G401 (cell line): ENCODE measurements at regions not wholly inside any gene's neighbourhood (a gene's known extent, or its start where the extent isn't known, plus 50 kb on each side); places are given as distances from the start of the nearest gene placed in this dataset.
"Not testable (repeated sequence)": the region's sequence is repeated elsewhere in the genome, so short reads cannot be mapped to it uniquely, and the experiment has no call there.

ENCODE experiments used
- DNase-seq: peaks from one replicate; pipeline ENCODE4 v3.0.0-alpha.2; 2015; ENCODE audit warnings: low spot score
- in situ Hi-C: cut with HindIII; loops from 2 replicates; pipeline ENCODE4 v1.10.0; 2016; ENCODE audit warnings: low sequenced_read_pairs, mixed read lengths

GRCh38 chr12:11973396-11973795 lies 97.3 kb upstream of the BCL2L14 start:
- DNase-seq, result no peak
- in situ Hi-C loops, result no loop called here

GRCh38 chr12:11976005-11976404 lies 94.7 kb upstream of the BCL2L14 start:
- DNase-seq, result no peak
- in situ Hi-C loops, result no loop called here

DNA sequence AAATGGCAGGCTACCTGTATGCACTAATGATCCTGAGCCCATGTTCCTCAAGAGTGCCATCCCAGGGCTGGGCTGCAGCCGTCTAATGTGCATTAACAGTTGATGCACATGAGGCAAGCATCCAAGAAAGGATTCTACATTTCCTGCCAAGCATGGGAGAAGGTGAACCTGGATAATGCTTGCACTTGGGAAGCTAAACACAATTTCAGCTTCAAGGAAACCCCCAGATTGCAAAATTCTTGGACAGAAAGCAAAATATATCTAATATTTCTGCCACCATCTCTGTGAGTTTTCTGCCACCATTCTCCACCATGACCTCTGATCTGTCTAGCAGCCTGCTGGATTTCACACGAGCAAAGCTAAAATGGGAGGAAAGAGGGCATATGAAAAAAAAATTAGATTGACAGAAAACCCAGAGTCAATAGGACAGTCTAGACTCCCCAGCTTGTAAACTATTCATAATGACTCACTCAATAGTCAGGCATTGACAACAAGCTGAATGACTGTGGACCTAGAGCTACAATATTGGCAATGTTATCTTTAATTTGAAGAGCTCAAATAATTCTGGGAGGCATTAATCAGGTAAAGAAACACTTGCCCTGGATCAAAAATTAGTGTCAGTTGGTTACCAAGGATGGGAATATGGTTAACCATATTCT lies 91.9 kb upstream of the BCL2L14 start:
- in situ Hi-C loops, result no loop called here

GRCh38 chr12:11980115-11980514 lies 90.6 kb upstream of the BCL2L14 start:
- DNase-seq, result no peak
- in situ Hi-C loops, result no loop called here

More for the DNA sequence above, 91.9 kb upstream of the BCL2L14 start:
- no peak for DNase-seq

- no peak for DNase-seq
- in situ Hi-C loops, result no loop called here
These were observed 89.5 kb upstream of the BCL2L14 start for GRCh38 chr12:11981121-11981733.

GRCh38 chr12:11984417-11984816 lies 86.3 kb upstream of the BCL2L14 start:
- in situ Hi-C loops, result no loop called here

DNA sequence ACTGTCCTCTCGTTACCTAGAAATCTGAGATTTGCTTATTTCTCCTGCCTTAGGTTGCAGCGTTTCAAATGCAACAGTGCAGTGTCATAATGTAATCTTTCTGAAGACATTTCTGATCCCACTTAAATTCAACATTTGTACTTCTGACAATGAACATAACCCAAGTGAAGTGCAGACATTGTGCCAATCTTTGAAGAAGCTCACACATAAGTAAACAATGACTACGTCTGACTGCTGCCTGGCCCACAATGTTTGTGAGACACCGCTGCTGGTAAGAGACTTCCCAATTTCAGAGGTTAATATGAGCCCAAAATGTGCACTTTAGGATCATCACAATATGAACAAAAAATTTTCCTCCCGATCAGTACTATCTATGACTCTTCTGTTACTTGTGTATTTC lies 84.6 kb upstream of the BCL2L14 start:
- in situ Hi-C loops, result no loop called here
- DNase-seq, result no peak

More at GRCh38 chr12:11984417-11984816, 86.3 kb upstream of the BCL2L14 start:
- DNase-seq, result no peak

DNA sequence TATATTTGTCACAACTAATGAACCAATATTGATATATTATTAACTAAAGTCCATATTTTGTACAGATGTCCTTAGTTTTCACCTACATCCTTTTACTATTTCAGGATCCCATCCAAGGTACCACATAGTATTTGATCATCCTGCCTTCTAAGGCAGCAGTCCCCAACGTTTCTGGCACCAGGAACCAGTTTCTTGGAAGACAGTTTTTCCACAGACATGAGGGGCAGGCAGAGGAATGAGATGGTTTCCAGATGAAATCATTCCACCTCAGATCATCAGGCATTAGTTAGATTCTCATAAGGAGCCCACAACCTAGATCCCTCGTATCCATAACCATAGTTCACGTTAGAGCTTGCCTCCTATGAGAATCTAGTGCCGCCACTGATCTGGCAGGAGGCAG lies 82.8 kb upstream of the BCL2L14 start:
- no peak for DNase-seq
- in situ Hi-C loops, result no loop called here

DNA sequence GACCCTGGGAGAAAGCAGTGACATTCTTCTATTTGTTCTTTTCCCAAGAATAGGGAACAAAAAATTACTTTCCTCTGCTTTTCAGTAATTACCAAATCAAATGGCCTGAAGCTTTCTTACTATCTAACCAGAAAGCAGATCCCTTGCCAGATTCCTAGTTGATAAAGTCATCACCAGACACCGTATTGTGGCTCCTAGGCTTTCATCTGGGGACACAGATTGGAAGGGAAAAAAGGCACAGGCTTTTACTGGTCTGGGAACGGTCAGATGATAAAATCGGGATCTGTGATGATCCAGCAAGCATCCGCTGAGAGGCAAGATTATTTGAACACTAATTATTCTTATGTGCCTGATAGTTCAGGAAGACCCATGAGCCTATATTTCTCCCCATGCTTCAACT lies 79.1 kb upstream of the BCL2L14 start:
- DNase-seq, result no peak
- in situ Hi-C loops, result no loop called here

DNA sequence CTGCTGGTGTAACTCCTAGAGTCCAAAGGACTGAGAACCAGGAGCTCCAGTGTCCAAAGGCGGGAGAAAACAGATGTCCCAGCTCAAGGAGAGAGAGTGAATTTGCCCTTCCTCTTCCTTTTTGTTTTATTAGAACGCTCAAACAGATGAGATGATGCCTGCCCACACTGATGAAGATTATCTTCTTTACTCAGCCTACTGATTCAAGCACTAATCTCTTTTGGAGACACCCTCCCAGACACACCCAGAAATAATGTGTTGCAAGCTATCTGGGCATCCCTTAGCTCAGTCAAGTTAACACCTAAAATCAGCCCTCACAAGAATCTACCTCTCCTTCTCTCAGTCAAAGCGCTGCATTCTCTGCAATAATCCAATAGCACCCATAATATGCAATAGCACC lies 78.2 kb upstream of the BCL2L14 start:
- no peak for DNase-seq
- in situ Hi-C loops, result no loop called here

DNA sequence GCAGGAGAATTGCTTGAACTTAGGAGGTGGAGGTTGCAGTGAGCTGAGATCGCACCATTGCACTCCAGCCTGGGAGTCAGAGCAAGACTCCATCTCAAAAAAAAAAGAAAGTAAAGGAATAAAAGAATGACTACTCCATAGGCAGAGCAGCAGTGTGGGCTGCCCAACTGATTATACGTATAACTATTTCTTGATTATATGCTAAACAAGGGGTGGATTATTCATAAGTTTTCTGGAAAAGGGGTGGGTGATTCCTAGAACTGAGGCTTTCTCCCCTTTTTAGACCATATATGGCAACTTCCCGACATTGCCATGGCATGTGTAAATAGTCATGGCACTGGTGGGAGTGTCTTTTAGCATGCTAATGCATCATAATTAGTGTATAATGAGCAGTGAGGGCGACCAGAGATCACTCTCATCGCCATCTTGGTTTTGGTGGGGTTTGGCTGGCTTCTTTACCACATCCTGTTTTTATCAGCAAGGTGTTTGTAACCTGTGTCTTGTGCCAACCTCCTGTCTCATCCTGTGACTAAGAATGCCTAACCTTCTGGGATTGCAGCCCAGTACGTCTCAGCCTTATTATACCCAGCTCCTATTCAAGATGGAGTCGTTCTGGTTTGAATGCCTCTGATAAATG lies 72.3 kb upstream of the BCL2L14 start:
- in situ Hi-C loops, DNase-seq: not testable (repeated sequence)

DNA sequence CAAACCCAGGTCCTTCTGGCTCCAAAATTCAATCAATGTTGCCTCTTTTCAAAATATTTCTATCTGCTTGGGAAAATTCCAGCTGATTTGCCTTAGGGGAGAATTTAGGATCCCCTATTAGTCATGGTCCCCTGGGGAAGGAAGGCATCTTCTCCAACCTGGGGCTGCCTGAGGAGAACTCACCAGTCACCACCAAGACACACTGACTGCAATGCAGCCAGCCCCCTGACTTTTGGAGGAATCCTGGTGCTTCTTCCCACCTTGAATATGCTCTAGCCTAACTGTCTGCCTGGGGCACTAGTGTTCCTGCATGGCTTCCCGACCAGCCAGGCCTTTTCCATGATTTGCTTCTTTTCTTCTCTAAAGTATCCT lies 71.8 kb upstream of the BCL2L14 start:
- in situ Hi-C loops, result no loop called here

GRCh38 chr12:12003609-12004008 lies 67.1 kb upstream of the BCL2L14 start:
- DNase-seq, result no peak
- in situ Hi-C loops, result no loop called here

More for the DNA sequence above, 71.8 kb upstream of the BCL2L14 start:
- no peak for DNase-seq

GRCh38 chr12:12004524-12004923 lies 66.2 kb upstream of the BCL2L14 start:
- in situ Hi-C loops, result no loop called here
- DNase-seq, result no peak

GRCh38 chr12:12007001-12007712 lies 63.6 kb upstream of the BCL2L14 start:
- DNase-seq, result no peak
- in situ Hi-C loops, result no loop called here

GRCh38 chr12:12007713-12008231 lies 63.0 kb upstream of the BCL2L14 start:
- DNase-seq, result no peak
- in situ Hi-C loops, result no loop called here

DNA sequence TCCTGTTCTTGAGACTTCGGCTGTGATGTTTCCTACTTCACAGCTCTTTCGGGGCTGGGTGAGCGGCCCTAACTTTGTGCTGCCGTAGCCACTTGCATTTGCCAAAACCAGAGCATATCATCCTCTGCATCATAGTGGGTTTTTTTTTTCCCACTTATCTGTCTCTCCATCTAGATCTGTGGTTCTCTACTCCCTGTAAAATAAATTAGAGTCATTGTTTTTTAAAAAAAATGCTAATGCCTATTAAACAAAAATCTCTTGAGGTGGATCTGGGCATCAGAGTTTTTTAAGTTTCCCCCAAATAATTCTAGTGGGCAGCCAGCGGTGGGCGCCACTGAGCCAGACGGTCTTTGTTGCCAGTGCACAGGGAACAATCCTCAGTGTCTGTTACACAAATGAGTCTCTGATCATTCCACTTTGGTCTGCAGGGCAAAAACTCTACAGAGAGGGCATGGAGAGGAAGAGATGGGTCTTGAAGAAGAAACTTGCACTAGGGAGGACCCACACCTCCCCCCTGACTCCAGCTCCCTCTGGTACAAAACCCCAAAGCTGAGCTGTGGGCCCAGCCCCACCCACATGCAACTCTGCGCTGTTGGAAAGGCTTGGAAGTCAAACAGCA lies 62.4 kb upstream of the BCL2L14 start:
- no peak for DNase-seq
- in situ Hi-C loops, result no loop called here

DNA sequence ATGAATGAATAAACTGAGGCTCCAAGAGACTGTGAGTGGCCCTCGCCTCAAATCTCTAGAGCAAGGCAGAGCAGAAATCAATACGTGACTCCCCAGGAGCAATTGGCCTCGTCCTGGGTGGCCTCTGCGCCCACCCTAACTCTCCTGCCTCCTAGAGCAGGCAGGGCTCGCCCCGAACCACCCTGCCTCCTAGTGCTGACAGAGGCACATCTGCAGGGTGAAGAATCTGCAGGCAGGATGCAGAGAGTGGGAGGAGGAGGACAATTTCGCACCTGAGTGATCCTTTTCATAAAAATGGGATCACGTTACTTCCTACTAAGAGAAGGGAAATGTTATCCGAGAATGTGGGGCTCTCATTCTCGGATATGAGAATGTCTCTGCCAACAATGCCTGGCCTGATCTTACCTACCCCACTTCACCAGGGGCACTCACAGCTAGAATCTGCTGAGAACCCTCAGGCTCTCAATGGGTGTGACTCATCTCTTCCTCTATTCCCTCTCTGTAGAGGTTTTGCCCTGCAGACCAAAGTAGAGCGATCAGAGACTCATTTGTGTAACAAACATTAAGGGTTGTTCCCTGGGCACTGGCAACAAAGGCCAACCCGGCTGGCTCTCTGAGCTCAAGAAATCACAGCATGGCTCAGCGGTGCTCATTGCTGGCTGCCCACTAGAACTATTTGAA lies 61.7 kb upstream of the BCL2L14 start:
- DNase-seq, result no peak
- in situ Hi-C loops, result no loop called here

DNA sequence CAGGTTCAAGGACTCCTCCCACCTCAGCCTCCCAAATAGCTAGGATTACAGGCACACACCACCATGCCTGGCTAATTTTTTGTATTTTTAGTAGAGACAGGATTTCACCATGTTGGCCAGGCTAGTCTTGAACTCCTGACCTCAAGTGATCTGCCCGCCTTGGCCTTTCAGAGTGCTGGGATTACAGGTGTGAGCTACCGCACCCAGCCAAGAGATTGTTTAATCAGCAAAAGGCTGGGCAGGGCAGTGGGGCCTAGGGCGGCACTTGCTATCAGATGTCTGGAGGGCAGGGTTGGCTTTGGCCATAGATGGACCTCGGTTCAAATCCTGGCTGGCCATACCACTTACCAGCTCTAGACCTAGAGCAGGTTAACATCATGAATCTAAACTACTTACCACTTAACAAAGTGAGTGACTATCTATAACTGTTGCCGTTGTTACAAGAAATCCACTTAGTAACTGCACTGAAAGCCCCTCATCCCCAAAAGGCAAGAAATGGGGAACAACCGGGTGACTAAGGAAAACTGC lies 60.9 kb upstream of the BCL2L14 start:
- in situ Hi-C loops, DNase-seq: not testable (repeated sequence)
